Right renal cortex interstitium (tissue), 3 donors: ENCODE measurements at regions not wholly inside any gene's neighbourhood (a gene's known extent, or its start where the extent isn't known, plus 50 kb on each side); places are given as distances from the start of the nearest gene placed in this dataset.
"Not testable (repeated sequence)": the region's sequence is repeated elsewhere in the genome, so short reads cannot be mapped to it uniquely, and the experiment has no call there.

Experiments
- DNase-seq, 3 donors: peaks; one replicate each; pipeline ENCODE4 v3.0.0-alpha.2; 2013; ENCODE audit warnings: low read depth in 3 of 3, low spot score in 2 of 3

- DNase-seq: no peak
These were observed 942.6 kb upstream of the SPRY2 start for GRCh38 chr13:81283561-81283960.

GRCh38 chr13:81283062-81283461 is 942.1 kb upstream of the SPRY2 start:
- no peak for DNase-seq

GRCh38 chr13:81275666-81276258 is 934.8 kb upstream of the SPRY2 start:
- no peak for DNase-seq

- DNase-seq: no peak
These were observed 906.8 kb upstream of the SPRY2 start for GRCh38 chr13:81247711-81248110.

- no peak for DNase-seq
These were observed 905.6 kb upstream of the SPRY2 start for GRCh38 chr13:81246556-81246955.

GRCh38 chr13:81244011-81244410 is 903.1 kb upstream of the SPRY2 start:
- no peak for DNase-seq

GRCh38 chr13:81230386-81230785 is 889.5 kb upstream of the SPRY2 start:
- DNase-seq: no peak

GRCh38 chr13:81226830-81227229 is 885.9 kb upstream of the SPRY2 start:
- DNase-seq: not testable (repeated sequence)

GRCh38 chr13:81224209-81224833 is 883.4 kb upstream of the SPRY2 start:
- peak in 1 of 3 donors; percentile 13 for DNase-seq

GRCh38 chr13:81223778-81224177 is 882.9 kb upstream of the SPRY2 start:
- no peak for DNase-seq

- DNase-seq: no peak
These were observed 870.8 kb upstream of the SPRY2 start for GRCh38 chr13:81211713-81212112.

GRCh38 chr13:81207636-81208035 is 866.7 kb upstream of the SPRY2 start:
- DNase-seq: no peak

GRCh38 chr13:81207231-81207630 is 866.3 kb upstream of the SPRY2 start:
- no peak for DNase-seq

GRCh38 chr13:81203783-81204182 is 862.9 kb upstream of the SPRY2 start:
- DNase-seq: no peak

GRCh38 chr13:81199956-81200355 is 859.0 kb upstream of the SPRY2 start:
- DNase-seq: no peak

- no peak for DNase-seq
These were observed 857.0 kb upstream of the SPRY2 start for GRCh38 chr13:81197966-81198365.

- DNase-seq: no peak
These were observed 856.6 kb upstream of the SPRY2 start for GRCh38 chr13:81197483-81197882.

GRCh38 chr13:81194362-81194761 is 853.4 kb upstream of the SPRY2 start:
- DNase-seq: no peak

GRCh38 chr13:81184556-81185265 is 843.8 kb upstream of the SPRY2 start:
- DNase-seq: no peak

- DNase-seq: no peak
These were observed 831.7 kb upstream of the SPRY2 start for GRCh38 chr13:81172603-81173002.

- peak in 2 of 3 donors; percentile 12 to 15 for DNase-seq
These were observed 830.2 kb upstream of the SPRY2 start for GRCh38 chr13:81171065-81171647.

- not testable (repeated sequence) for DNase-seq
These were observed 822.9 kb upstream of the SPRY2 start for GRCh38 chr13:81163823-81164222.
